Smooth muscle cell of the brain vasculature (primary cell): ENCODE measurements at regions not wholly inside any gene's neighbourhood (a gene's known extent, or its start where the extent isn't known, plus 50 kb on each side); places are given as distances from the start of the nearest gene placed in this dataset.
A peak's percentile ranks its signal among the peaks of the same experiment; 100 is the strongest.

Experiments
- DNase-seq: peaks from one replicate; pipeline ENCODE4 v3.0.0-alpha.2; 2012; ENCODE audit warnings: low read depth, low spot score

- DNase-seq: no peak
These were observed 234.3 kb downstream of the CDCA7 start for GRCh38 chr2:173588931-173589369.

- DNase-seq: peak; percentile 23
These were observed 235.1 kb downstream of the CDCA7 start for GRCh38 chr2:173589604-173590275.

GRCh38 chr2:173590276-173590861, 235.7 kb downstream of the CDCA7 start:
- DNase-seq: peak; percentile 79

GRCh38 chr2:173593109-173593508, 238.4 kb downstream of the CDCA7 start:
- no peak for DNase-seq

- DNase-seq: no peak
These were observed 241.6 kb downstream of the CDCA7 start for GRCh38 chr2:173596244-173596643.

- no peak for DNase-seq
These were observed 243.9 kb downstream of the CDCA7 start for GRCh38 chr2:173598525-173598924.

- DNase-seq: no peak
These were observed 245.2 kb downstream of the CDCA7 start for GRCh38 chr2:173599821-173600359.

GRCh38 chr2:173602153-173602795, 247.6 kb downstream of the CDCA7 start:
- no peak for DNase-seq

- DNase-seq: no peak
These were observed 251.3 kb downstream of the CDCA7 start for GRCh38 chr2:173605994-173606393.

- no peak for DNase-seq
These were observed 252.1 kb downstream of the CDCA7 start for GRCh38 chr2:173606619-173607248.

- DNase-seq: no peak
These were observed 253.1 kb downstream of the CDCA7 start for GRCh38 chr2:173607606-173608311.

- DNase-seq: no peak
These were observed 256.4 kb downstream of the CDCA7 start for GRCh38 chr2:173611121-173611520.

- no peak for DNase-seq
These were observed 257.7 kb downstream of the CDCA7 start for GRCh38 chr2:173612354-173612753.

GRCh38 chr2:173613386-173613785, 258.7 kb downstream of the CDCA7 start:
- no peak for DNase-seq

GRCh38 chr2:173614265-173614930, 259.7 kb downstream of the CDCA7 start:
- DNase-seq: no peak

- no peak for DNase-seq
These were observed 269.0 kb downstream of the CDCA7 start for GRCh38 chr2:173623438-173624319.

GRCh38 chr2:173625315-173625714, 270.6 kb downstream of the CDCA7 start:
- no peak for DNase-seq

- DNase-seq: no peak
These were observed 274.4 kb downstream of the CDCA7 start for GRCh38 chr2:173629076-173629475.

- DNase-seq: peak; percentile 72
These were observed 275.9 kb downstream of the CDCA7 start for GRCh38 chr2:173630425-173631126.

- peak; percentile 85 for DNase-seq
These were observed 276.4 kb downstream of the CDCA7 start for GRCh38 chr2:173631127-173631460.
